Testis (tissue), 2 donors: ENCODE measurements at regions not wholly inside any gene's neighbourhood (a gene's known extent, or its start where the extent isn't known, plus 50 kb on each side); places are given as distances from the start of the nearest gene placed in this dataset.
"Not testable (repeated sequence)": the region's sequence is repeated elsewhere in the genome, so short reads cannot be mapped to it uniquely, and the experiment has no call there.

ENCODE experiments used
- DNase-seq: peaks from one replicate; pipeline ENCODE4 v3.0.0-alpha.2; 2019
- H3K27ac ChIP-seq, 2 donors: fragments of 200-600 bp; sonication (generic); one replicate each; pipeline ENCODE4 v1.5.1; 2019
- H3K27me3 ChIP-seq: fragments of 200-600 bp; sonication (generic); one replicate; pipeline ENCODE4 v1.5.1; 2019
- H3K36me3 ChIP-seq: fragments of 200-600 bp; sonication (generic); one replicate; pipeline ENCODE4 v1.5.1; 2017; ENCODE audit warnings: low read depth; ENCODE audit errors: missing control alignments
- H3K4me1 ChIP-seq: fragments of 200-600 bp; sonication (generic); one replicate; pipeline ENCODE4 v1.5.1; 2019
- H3K4me3 ChIP-seq, 2 donors: fragments of 200-600 bp; sonication (generic); one replicate each; pipeline ENCODE4 v1.5.1; 2017 to 2019
- H3K9me3 ChIP-seq: fragments of 200-600 bp; sonication (generic); one replicate; pipeline ENCODE4 v1.5.1; 2017
- POLR2A ChIP-seq: fragments of 450-650 bp; IDR thresholded peaks from one replicate; pipeline ENCODE4 v1.6.1; 2017; ENCODE audit warnings: antibody characterized with exemption, mild to moderate bottlenecking, moderate library complexity
- WGBS, 2 donors: methylation state at CpG; one replicate each; pipeline ENCODE4 v1.1.5; 2018; 5-methylcytosine and 5-hydroxymethylcytosine counted together
- intact Hi-C: fragments of 100-400 bp; cut with DNase I; formaldehyde crosslinking; loops from one replicate; pipeline ENCODE4 v1.15.1; 2023; ENCODE audit warnings: low total_unique reads
- TF ChIP-seq, protein P1 (sequence below), 3 experiments: fragments of 450-650 bp in 2 of 3; fragments of 200-600 bp in 1 of 3; sonication (generic) in 1 of 3; IDR thresholded peaks; one replicate each; pipeline ENCODE4 v1.5.1; 2016 to 2019; ENCODE audit warnings: antibody characterized with exemption in 3 of 3, mild to moderate bottlenecking in 2 of 3, moderate library complexity in 1 of 3

DNA sequence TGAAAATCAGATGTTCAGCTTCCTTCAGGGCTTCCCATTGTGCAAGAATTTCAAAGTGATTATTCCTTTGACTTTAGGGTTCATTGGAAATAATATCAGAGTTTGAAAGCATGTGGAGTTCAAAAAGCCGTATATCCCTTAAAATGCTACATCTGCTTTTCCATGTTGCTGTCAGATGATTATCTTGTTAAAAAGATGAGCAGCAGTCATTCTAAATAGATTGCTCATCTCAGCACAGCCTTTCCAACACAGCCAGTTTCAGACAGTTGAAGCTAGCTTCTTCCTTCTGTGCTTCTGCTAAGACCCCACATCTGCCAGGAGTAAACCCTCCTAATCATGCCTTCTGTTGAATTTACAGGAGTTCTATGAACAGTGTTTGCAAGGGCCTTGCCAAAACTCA, 204.4 kb upstream of the PTER start:
- Histone ChIP-seq H3K4me3 (no peak overlapping the region), H3K27ac (no peak overlapping the region), H3K27me3 (no peaks in the 10 kb centered on the region), H3K9me3 (no peaks in the 10 kb centered on the region), H3K36me3 (no peaks in the 10 kb centered on the region), H3K4me1 (no peaks in the 10 kb centered on the region)
- no peak for TF ChIP-seq POLR2A
- TF ChIP-seq, protein P1, sequence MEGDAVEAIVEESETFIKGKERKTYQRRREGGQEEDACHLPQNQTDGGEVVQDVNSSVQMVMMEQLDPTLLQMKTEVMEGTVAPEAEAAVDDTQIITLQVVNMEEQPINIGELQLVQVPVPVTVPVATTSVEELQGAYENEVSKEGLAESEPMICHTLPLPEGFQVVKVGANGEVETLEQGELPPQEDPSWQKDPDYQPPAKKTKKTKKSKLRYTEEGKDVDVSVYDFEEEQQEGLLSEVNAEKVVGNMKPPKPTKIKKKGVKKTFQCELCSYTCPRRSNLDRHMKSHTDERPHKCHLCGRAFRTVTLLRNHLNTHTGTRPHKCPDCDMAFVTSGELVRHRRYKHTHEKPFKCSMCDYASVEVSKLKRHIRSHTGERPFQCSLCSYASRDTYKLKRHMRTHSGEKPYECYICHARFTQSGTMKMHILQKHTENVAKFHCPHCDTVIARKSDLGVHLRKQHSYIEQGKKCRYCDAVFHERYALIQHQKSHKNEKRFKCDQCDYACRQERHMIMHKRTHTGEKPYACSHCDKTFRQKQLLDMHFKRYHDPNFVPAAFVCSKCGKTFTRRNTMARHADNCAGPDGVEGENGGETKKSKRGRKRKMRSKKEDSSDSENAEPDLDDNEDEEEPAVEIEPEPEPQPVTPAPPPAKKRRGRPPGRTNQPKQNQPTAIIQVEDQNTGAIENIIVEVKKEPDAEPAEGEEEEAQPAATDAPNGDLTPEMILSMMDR (IDR thresholded peaks at IDR 0.05) = no peak
- 68 to 94% methylated on average over 1 of the region's 1 CpG for WGBS, 2 donors
- intact Hi-C loops = no loop called here
- no peak for DNase-seq

DNA sequence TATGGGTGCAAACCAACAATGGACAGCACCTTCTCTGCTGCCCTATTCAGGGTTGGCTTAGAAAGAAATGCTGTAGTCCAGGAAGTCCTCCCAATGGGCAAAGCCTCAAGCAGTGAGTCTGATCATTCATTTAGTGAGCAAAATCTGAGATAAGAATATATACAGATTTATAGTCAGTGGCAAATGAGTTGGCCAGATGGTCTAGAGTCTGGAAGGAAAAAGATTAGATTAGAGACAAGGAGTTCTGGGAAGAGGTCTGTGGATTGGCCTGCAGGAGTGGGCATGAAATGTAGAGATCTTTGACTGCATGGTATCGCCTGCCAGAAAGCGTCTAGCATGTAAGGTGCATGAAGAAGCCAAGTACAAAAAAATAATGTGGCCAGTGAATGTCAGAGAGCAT, 201.9 kb upstream of the PTER start:
- Histone ChIP-seq H3K9me3 (no peaks in the 10 kb centered on the region), H3K4me3 (no peak overlapping the region), H3K27me3 (no peaks in the 10 kb centered on the region), H3K27ac (no peak overlapping the region), H3K36me3 (no peaks in the 10 kb centered on the region), H3K4me1 (no peaks in the 10 kb centered on the region)
- 93 to 97% methylated on average over 2 of the region's 2 CpGs for WGBS, 2 donors
- TF ChIP-seq, protein P1 (IDR thresholded peaks at IDR 0.05) = no peak
- TF ChIP-seq POLR2A = no peak
- DNase-seq = no peak
- intact Hi-C loops = no loop called here

DNA sequence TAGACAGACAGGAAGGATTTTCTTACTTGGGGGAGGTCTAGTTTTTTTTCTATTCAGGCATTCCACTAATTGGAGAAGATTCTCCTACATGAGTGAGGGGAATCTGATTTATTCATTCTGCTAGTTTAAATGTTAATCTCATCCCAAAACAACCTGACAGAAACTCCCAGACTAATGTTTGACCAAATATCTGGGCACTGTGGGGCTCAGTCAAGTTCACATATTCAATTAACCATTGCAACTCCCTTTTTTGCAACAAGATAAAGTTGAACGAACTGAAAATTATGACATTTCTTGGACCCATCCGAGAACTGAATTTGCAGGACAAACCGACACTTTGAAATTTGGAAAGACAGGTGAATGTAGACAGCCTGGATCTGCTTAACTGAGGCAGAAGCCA, 194.4 kb upstream of the PTER start:
- intact Hi-C loops = no loop called here
- H3K9me3 ChIP-seq = no peaks in the 10 kb centered on the region
- no peak for TF ChIP-seq POLR2A
- TF ChIP-seq, protein P1 (IDR thresholded peaks at IDR 0.05) = no peak
- H3K4me3 ChIP-seq = no peak overlapping the region
- 90 to 91% methylated on average over 3 of the region's 3 CpGs for WGBS, 2 donors
- no peak overlapping the region for H3K27ac ChIP-seq
- no peak for DNase-seq
- H3K27me3 ChIP-seq = no peaks in the 10 kb centered on the region
- no peaks in the 10 kb centered on the region for H3K4me1 ChIP-seq
- no peaks in the 10 kb centered on the region for H3K36me3 ChIP-seq

DNA sequence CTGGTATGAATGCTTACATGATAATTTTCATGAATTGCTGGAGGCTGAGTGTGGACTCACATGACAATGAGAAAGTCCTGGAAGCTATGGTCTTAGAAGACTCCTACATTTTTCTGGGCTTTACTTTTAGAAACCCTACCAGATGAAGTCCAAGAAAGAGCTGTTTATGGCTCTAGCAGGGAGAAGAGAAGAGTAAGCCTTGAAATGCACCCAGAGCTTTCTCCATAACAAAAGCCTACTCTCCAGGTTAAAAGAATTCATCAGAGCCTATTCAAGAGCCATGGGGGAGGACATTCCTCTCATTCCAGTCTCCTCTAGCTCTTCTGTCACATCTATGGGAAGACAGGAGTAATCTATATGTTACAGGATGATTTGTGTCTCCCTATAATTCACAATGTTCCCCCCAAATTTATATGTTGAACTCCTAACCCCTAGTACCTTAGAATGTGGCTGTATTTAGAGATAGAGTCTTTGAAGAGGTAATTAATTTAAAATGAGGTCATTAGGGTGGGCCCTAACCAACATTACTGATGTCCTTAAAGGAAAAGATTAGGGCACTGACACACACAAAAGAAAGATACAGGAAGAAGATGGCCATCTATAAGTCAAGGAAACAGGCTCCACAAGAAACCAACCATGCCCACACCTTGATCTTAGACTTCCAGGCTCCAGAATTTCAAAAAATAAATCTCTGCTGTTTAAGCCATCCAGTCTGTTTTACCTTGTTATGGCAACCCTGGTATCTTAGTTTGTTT, 193.8 kb upstream of the PTER start:
- no peaks in the 10 kb centered on the region for H3K4me1 ChIP-seq
- no peaks in the 10 kb centered on the region for H3K36me3 ChIP-seq
- TF ChIP-seq POLR2A = no peak
- TF ChIP-seq, protein P1 (IDR thresholded peaks at IDR 0.05) = no peak
- DNase-seq = no peak
- H3K27ac ChIP-seq = no peak overlapping the region
- intact Hi-C loops = no loop called here
- no peak overlapping the region for H3K4me3 ChIP-seq
- H3K27me3 ChIP-seq = no peaks in the 10 kb centered on the region
- no peaks in the 10 kb centered on the region for H3K9me3 ChIP-seq

DNA sequence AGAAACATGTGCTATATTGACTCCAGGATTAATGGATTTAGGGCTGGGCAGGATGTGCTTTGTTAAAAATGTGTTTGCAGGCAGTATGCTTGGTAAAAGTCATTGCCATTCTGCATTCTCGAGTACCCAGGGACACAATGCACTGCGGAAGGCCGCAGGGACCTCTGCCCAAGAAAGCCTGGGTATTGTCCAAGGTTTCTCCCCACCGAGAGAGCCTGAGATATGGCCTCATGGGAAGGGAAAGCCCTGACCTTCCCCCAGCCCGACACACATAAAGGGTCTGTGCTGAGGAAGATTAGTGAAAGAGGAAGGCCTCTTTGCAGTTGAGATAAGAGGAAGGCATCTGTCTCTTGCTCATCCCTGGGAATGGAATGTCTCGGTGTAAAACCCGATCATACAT, 186.7 kb upstream of the PTER start:
- WGBS, 2 donors = 70 to 81% methylated on average over 7 of the region's 7 CpGs
- intact Hi-C loops = not testable (repeated sequence)

More for the DNA sequence above, 186.7 kb upstream of the PTER start:
- not testable (repeated sequence) for H3K4me3 ChIP-seq, H3K4me1 ChIP-seq, H3K9me3 ChIP-seq, H3K36me3 ChIP-seq, H3K27ac ChIP-seq, DNase-seq, H3K27me3 ChIP-seq
